ENCODE measurements at regions not wholly inside any gene's neighbourhood (a gene's known extent, or its start where the extent isn't known, plus 50 kb on each side); places are given as distances from the start of the nearest gene placed in this dataset.
A peak's percentile ranks its signal among the peaks of the same experiment; 100 is the strongest.
"Not testable (repeated sequence)": the region's sequence is repeated elsewhere in the genome, so short reads cannot be mapped to it uniquely, and the experiment has no call there.

DNA sequence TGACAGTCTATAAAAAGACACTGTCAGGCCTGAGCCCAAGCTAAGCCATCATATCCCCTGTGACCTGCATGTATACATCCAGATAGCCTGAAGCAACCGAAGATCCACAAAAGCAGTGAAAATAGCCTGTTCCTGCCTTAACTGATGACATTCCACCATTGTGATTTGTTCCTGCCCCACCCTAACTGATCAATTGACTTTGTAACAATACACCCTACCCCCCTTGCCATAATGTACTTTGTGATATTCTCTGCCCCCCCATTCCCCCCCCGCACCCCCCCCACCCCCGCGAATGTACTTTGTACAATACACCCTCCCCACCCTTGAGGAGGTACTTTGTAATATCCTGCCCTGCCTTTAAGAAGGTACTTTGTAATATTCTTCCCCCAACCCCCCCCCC is 82.2 kb upstream of the MED13 start:
- intact Hi-C loops (cut with micrococcal nuclease): no loop called here
- no peaks in the 10 kb centered on the region for H3K4me1 Mint-ChIP-seq (ENCODE audit: low read depth)
- H3K4me3 Mint-ChIP-seq: no peak overlapping the region
- no peak for DNase-seq
- no peaks in the 10 kb centered on the region for H3K36me3 Mint-ChIP-seq (ENCODE audit: low read depth)
- no peak for ATAC-seq
- POLR2A ChIA-PET: no interaction called here
- TF ChIP-seq, protein P1, sequence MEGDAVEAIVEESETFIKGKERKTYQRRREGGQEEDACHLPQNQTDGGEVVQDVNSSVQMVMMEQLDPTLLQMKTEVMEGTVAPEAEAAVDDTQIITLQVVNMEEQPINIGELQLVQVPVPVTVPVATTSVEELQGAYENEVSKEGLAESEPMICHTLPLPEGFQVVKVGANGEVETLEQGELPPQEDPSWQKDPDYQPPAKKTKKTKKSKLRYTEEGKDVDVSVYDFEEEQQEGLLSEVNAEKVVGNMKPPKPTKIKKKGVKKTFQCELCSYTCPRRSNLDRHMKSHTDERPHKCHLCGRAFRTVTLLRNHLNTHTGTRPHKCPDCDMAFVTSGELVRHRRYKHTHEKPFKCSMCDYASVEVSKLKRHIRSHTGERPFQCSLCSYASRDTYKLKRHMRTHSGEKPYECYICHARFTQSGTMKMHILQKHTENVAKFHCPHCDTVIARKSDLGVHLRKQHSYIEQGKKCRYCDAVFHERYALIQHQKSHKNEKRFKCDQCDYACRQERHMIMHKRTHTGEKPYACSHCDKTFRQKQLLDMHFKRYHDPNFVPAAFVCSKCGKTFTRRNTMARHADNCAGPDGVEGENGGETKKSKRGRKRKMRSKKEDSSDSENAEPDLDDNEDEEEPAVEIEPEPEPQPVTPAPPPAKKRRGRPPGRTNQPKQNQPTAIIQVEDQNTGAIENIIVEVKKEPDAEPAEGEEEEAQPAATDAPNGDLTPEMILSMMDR (IDR thresholded peaks at IDR 0.05): no peak
- peaks cover 5% of the 10 kb centered on the region for H3K27me3 Mint-ChIP-seq
- CTCF ChIA-PET: no interaction called here
- no peaks in the 10 kb centered on the region for H3K9me3 Mint-ChIP-seq
- H3K27ac Mint-ChIP-seq: no peak overlapping the region

DNA sequence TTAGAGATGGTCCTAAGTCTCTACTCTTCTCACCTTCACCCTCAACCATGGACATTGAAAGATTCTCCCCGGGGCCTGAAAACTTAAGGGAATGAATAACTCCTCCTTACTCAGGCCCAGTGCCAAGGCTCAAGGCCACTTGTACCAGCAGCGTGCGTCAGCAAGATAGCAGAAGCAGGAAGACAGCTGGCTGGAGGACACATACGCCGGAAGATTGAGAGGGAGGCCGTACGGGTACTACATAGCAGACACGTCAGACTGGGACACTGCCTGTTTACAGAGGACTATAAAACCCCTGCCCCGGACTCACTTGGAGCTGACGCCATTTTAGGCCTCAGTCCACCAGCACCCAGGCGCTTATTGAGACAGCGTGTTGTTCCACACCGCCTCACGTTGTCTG is 75.8 kb upstream of the MED13 start:
- Mint-ChIP-seq H3K36me3 (ENCODE audit: low read depth) (no peaks in the 10 kb centered on the region), H3K27me3 (peaks cover 21% of the 10 kb centered on the region), H3K27ac (no peak overlapping the region), H3K4me1 (ENCODE audit: low read depth) (no peaks in the 10 kb centered on the region), H3K9me3 (no peaks in the 10 kb centered on the region), H3K4me3 (no peak overlapping the region)
- ATAC-seq (no peak), DNase-seq (no peak)
- CTCF ChIA-PET: interaction anchor here (1.0 kb wide), 1 partner anchor 12 kb away, joined by 3 read pairs; no protein-coding TSS in a partner anchor
- intact Hi-C loops (cut with micrococcal nuclease): no loop called here
- POLR2A ChIA-PET: no interaction called here
- TF ChIP-seq, protein P1 (IDR thresholded peaks at IDR 0.05): no peak

DNA sequence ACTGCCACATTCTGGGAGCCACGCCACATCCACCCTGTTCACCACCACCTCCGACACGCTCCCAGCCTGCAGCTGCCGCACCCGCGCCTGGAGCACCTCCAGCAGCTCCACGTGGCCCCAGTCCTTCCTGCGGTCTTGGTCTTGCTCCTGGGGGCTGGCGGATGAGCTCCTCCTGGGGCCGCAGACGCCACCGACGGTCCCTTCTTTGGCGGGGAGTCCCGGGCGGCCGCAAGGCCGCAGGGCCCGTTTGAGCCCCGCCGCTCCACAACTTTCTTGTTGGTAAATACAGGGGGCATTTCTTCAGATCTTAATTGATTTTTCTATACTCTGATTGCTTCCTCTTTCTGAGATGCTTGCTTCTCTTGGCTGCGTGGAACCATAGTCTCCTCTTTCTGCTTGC is 75.3 kb upstream of the MED13 start:
- intact Hi-C loops (cut with micrococcal nuclease): no loop called here
- no peaks in the 10 kb centered on the region for H3K9me3 Mint-ChIP-seq
- CTCF ChIA-PET: no interaction called here
- H3K4me1 Mint-ChIP-seq (ENCODE audit: low read depth): no peaks in the 10 kb centered on the region
- POLR2A ChIA-PET: no interaction called here
- no peaks in the 10 kb centered on the region for H3K36me3 Mint-ChIP-seq (ENCODE audit: low read depth)
- DNase-seq (no peak), ATAC-seq (no peak)
- H3K4me3 Mint-ChIP-seq: no peak overlapping the region
- peaks cover 24% of the 10 kb centered on the region for H3K27me3 Mint-ChIP-seq
- TF ChIP-seq, protein P1 (IDR thresholded peaks at IDR 0.05): no peak
- H3K27ac Mint-ChIP-seq: no peak overlapping the region

DNA sequence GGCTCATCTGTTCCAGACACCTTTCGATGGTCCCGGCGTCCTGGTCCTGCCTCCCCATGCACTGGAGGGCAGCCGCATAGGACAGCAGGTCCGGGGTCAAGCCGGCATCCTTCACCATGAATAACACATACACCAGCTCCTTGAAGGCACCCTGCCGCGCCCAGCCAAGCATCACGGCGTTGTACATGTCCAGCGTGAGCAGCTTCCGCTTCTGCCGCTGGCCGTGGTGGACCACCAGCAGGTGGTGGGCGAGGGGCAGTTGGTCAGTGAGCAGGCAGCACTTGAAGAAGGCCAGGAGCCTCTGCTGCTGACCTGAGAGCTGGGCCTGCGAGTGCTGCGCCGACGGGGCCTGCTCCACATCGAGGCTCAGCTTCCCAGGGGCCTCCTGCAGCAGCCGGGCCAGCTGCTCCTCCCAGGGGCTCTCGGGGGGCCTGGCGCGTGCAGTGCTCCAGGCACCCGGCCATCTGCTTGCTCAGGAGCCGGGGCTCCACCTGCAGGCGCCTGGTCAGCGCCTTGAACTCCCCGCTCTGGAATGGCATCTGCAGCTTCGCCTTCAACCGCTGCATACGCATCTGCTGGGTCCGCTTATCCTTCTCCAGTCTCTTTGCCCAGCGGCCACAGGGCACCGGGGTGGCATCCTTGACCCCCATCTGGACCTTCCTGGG is 74.7 kb upstream of the MED13 start:
- H3K27ac Mint-ChIP-seq; H3K36me3 Mint-ChIP-seq (ENCODE audit: low read depth); H3K4me3 Mint-ChIP-seq; DNase-seq; CTCF ChIA-PET; intact Hi-C loops (cut with micrococcal nuclease); POLR2A ChIA-PET; ATAC-seq; H3K4me1 Mint-ChIP-seq (ENCODE audit: low read depth); H3K9me3 Mint-ChIP-seq: not testable (repeated sequence)
- H3K27me3 Mint-ChIP-seq: peaks cover 22% of the 10 kb centered on the region

DNA sequence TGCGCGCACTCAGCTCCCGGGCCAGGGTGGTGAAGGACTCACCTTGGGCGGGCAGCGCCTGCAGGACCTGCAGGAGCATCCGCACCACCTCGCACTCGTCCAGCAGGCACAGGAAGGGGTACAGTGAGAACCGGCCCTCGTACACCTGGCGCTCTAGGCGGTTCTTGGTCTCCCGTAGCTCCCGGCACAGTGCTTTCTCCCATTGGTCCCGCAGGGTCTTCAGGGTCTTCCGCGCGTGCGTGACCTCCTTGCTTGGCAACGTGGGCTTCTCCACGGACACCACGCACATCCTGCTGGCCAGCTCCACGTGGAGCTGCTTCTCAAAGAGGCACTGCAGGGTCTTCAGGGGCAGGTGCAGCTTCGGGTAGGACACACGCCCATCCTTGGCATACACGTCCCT is 74.1 kb upstream of the MED13 start:
- ATAC-seq (no peak), DNase-seq (no peak)
- H3K4me1 Mint-ChIP-seq (ENCODE audit: low read depth): no peaks in the 10 kb centered on the region
- ChIA-PET POLR2A (no interaction called here), CTCF (no interaction called here)
- H3K9me3 Mint-ChIP-seq: no peaks in the 10 kb centered on the region
- TF ChIP-seq, protein P1 (IDR thresholded peaks at IDR 0.05): no peak
- no peak overlapping the region for H3K27ac Mint-ChIP-seq
- H3K4me3 Mint-ChIP-seq: no peak overlapping the region
- intact Hi-C loops (cut with micrococcal nuclease): no loop called here
- no peaks in the 10 kb centered on the region for H3K36me3 Mint-ChIP-seq (ENCODE audit: low read depth)
- peaks cover 22% of the 10 kb centered on the region for H3K27me3 Mint-ChIP-seq

DNA sequence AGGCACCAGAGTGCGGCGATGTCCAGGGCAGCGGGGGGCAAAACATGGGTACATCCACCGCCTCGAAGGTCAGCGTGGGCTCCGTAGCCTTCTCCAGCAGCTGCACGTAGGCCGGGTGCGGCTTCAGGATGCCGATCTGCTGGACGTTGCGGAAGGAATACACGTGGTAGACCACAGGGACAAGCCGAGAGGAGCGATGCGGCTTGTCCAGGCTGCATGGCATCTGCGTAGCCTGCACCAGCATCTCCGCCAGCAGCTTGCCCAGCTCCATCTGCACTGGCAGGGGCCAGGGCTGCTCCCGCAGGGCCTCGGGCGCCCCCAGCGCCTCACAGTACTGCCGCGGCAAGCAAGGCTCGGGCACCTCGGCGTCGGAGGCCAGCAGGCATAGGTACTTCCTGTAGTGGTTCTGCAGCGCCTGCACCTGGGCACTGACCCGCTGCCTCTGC is 73.6 kb upstream of the MED13 start:
- CTCF ChIA-PET; H3K9me3 Mint-ChIP-seq; intact Hi-C loops (cut with micrococcal nuclease); POLR2A ChIA-PET; H3K36me3 Mint-ChIP-seq (ENCODE audit: low read depth); H3K4me1 Mint-ChIP-seq (ENCODE audit: low read depth); H3K27ac Mint-ChIP-seq; H3K4me3 Mint-ChIP-seq: not testable (repeated sequence)
- DNase-seq (peak; percentile 21), ATAC-seq (peak; percentile 45)
- peaks cover 22% of the 10 kb centered on the region for H3K27me3 Mint-ChIP-seq

DNA sequence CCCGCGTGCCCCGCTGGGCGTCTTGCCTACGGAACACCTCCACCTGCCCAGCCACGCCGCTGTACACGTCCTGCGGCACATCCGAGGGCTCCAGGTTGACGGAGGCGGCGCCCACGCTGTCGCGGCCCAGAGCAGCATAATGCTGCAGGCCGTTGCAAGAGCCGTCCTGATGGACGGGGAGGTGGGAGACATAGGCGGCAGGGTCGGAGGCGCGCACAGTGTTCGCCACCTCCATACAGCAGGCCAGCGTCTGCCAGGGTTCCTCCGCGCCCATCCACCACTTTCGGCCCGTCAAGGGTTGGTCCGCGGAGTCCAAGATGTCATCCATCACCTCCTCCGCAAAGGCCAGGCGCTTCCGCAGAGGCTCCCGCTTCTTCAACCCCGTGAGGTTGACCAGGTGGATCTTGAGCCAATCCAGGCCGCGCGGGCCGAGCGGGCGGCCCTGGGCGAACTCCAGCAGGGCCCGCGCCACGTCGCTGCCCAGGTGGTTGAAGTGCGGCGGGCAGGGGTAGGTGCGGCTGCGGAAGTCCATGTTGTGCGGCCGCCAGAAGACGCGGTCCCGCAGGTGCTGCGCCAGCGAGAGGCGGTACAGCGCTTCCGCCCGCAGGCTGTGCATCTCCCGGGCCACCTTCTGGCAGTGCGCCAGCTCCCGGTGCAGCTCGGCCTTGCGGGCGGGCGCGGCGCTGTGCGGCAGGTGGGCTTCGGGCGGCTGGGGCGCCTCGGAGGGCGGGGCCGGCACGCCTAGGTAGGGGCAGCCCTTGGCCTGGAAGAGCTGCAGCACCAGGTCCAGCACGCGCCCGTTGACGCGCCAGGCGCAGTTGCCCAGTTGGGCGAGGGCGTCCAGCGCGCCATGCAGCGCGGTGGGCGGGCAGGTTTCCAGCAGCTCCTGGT is 72.9 kb upstream of the MED13 start:
- H3K27me3 Mint-ChIP-seq: peaks cover 18% of the 10 kb centered on the region
- intact Hi-C loops (cut with micrococcal nuclease); H3K4me1 Mint-ChIP-seq (ENCODE audit: low read depth); H3K4me3 Mint-ChIP-seq; H3K27ac Mint-ChIP-seq; CTCF ChIA-PET; POLR2A ChIA-PET; H3K9me3 Mint-ChIP-seq; H3K36me3 Mint-ChIP-seq (ENCODE audit: low read depth): not testable (repeated sequence)
- peak; percentile 7 for DNase-seq
- ATAC-seq: peak; percentile 27

DNA sequence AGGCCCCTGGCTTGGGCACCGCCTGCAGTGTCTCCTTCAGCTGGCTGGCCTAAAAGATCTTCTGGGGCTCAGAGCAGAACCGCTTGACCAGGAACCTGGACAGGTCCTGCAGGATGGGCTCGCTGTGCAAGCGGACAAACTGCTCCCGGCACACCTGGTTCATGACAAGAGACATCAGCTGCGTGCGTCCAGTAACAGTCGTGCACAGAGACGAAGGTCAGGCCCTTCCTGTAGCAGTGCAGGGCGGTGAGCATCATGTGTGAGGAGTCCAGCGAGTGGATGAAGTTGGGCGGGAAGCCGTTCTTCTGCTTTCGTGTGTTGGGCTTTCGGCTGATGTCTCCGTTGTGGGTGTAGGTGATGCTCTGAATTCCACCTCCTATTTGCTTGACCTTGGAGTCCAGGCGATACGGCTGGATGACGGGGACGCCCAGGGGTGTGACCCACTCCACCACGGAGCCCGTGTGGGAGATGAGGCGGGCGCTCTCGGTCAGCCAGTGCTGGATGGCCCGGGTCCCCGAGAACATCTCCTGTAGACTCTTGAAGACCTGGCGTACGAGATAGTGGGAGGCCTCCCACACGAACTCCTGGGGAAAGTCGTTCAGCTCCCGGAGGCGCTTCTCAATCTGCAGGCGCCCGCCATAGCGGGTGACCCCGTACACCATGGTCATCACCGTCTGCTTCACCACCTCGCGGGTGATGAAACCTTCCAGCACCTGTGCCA is 72.1 kb upstream of the MED13 start:
- CTCF ChIA-PET; ATAC-seq; H3K36me3 Mint-ChIP-seq (ENCODE audit: low read depth); DNase-seq; intact Hi-C loops (cut with micrococcal nuclease); H3K9me3 Mint-ChIP-seq; H3K4me3 Mint-ChIP-seq; POLR2A ChIA-PET; H3K27ac Mint-ChIP-seq; H3K4me1 Mint-ChIP-seq (ENCODE audit: low read depth): not testable (repeated sequence)
- peaks cover 18% of the 10 kb centered on the region for H3K27me3 Mint-ChIP-seq

Measured in activated CD8-positive, alpha-beta T cell treated with anti-CD3 and anti-CD28 coated beads for 36 hours (primary cell).